ENCODE measurements at regions not wholly inside any gene's neighbourhood (a gene's known extent, or its start where the extent isn't known, plus 50 kb on each side); places are given as distances from the start of the nearest gene placed in this dataset.

- Histone ChIP-seq H3K36me3 (ENCODE audit: control insufficient read depth, insufficient read depth, low read length) (no peaks in the 10 kb centered on the region), H3K4me3 (ENCODE audit: low read depth, low read length) (no peak overlapping the region), H3K27me3 (ENCODE audit: control insufficient read depth, insufficient read depth, low read length) (no peaks in the 10 kb centered on the region)
- FAIRE-seq (no peak), DNase-seq (ENCODE audit: low read depth) (no peak)
- TF ChIP-seq, protein P1, sequence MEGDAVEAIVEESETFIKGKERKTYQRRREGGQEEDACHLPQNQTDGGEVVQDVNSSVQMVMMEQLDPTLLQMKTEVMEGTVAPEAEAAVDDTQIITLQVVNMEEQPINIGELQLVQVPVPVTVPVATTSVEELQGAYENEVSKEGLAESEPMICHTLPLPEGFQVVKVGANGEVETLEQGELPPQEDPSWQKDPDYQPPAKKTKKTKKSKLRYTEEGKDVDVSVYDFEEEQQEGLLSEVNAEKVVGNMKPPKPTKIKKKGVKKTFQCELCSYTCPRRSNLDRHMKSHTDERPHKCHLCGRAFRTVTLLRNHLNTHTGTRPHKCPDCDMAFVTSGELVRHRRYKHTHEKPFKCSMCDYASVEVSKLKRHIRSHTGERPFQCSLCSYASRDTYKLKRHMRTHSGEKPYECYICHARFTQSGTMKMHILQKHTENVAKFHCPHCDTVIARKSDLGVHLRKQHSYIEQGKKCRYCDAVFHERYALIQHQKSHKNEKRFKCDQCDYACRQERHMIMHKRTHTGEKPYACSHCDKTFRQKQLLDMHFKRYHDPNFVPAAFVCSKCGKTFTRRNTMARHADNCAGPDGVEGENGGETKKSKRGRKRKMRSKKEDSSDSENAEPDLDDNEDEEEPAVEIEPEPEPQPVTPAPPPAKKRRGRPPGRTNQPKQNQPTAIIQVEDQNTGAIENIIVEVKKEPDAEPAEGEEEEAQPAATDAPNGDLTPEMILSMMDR (IDR thresholded peaks at IDR 0.05; ENCODE audit: insufficient read depth, low read length, severe bottlenecking), result no peak
These were observed 1245.7 kb downstream of the BRD1 start for GRCh38 chr22:48581796-48582469.

DNA sequence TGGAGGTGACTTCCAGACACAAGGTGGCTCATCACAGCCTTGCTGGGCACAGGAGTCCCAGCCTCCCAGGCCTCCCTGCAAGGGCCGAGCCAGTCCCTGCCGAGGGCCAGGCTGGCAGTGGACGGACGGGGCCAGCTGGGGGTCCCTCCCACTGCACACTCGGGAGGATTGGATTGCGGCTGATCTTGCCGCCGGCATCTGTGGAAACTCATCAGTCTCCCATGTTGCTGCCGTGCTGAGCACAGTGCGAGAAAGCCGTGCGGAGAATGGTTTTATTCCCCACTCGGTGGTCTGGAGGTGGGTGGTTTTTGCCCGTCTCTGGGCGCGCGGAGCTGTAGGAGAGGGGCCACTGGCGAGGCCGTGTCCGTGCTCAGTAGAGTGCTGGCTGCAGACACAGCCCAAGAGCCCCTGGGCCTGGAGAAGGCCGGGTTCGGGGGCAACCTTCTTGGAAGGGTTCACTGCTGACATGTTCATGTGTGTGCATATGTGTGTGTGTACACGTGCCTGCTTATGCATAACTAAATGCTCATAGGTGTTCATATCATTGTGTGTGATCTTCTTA is 1246.4 kb downstream of the BRD1 start:
- Histone ChIP-seq H3K36me3 (ENCODE audit: control insufficient read depth, insufficient read depth, low read length) (no peaks in the 10 kb centered on the region), H3K27me3 (ENCODE audit: control insufficient read depth, insufficient read depth, low read length) (peaks cover 2% of the 10 kb centered on the region), H3K4me3 (ENCODE audit: low read depth, low read length) (no peak overlapping the region)
- DNase-seq (ENCODE audit: low read depth) (no peak), FAIRE-seq (no peak)
- TF ChIP-seq, protein P1 (IDR thresholded peaks at IDR 0.05; ENCODE audit: insufficient read depth, low read length, severe bottlenecking), result no peak

GRCh38 chr22:48580481-48580970 is 1247.1 kb downstream of the BRD1 start:
- FAIRE-seq (no peak), DNase-seq (ENCODE audit: low read depth) (no peak)
- Histone ChIP-seq H3K4me3 (ENCODE audit: low read depth, low read length) (no peak overlapping the region), H3K36me3 (ENCODE audit: control insufficient read depth, insufficient read depth, low read length) (no peaks in the 10 kb centered on the region), H3K27me3 (ENCODE audit: control insufficient read depth, insufficient read depth, low read length) (peaks cover 2% of the 10 kb centered on the region)
- TF ChIP-seq, protein P1 (IDR thresholded peaks at IDR 0.05; ENCODE audit: insufficient read depth, low read length, severe bottlenecking), result no peak

DNA sequence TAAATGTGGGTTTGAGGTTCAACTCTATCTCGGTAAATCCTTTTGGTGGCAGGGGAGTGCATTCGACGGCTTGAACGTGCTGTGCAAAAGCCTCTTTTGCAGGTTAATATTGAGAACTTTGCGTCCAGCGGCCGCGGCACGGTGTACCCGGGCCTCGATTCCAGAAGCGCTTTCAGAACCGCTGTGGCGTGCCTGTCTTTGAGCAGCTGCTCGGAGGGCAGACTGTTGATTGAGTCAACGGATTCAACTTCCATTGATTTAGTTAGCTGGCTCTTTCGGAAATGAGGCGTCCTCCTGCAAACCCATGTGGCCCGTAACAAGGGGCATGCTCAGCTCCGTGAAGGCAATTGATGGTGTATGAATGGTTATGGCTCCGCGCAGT is 1247.8 kb downstream of the BRD1 start:
- H3K36me3 ChIP-seq (ENCODE audit: control insufficient read depth, insufficient read depth, low read length), result no peaks in the 10 kb centered on the region
- FAIRE-seq (no peak), DNase-seq (ENCODE audit: low read depth) (no peak)
- H3K27me3 ChIP-seq (ENCODE audit: control insufficient read depth, insufficient read depth, low read length), result peaks cover 2% of the 10 kb centered on the region
- no peak overlapping the region for H3K4me3 ChIP-seq (ENCODE audit: low read depth, low read length)
- TF ChIP-seq, protein P1 (IDR thresholded peaks at IDR 0.05; ENCODE audit: insufficient read depth, low read length, severe bottlenecking), result no peak

DNA sequence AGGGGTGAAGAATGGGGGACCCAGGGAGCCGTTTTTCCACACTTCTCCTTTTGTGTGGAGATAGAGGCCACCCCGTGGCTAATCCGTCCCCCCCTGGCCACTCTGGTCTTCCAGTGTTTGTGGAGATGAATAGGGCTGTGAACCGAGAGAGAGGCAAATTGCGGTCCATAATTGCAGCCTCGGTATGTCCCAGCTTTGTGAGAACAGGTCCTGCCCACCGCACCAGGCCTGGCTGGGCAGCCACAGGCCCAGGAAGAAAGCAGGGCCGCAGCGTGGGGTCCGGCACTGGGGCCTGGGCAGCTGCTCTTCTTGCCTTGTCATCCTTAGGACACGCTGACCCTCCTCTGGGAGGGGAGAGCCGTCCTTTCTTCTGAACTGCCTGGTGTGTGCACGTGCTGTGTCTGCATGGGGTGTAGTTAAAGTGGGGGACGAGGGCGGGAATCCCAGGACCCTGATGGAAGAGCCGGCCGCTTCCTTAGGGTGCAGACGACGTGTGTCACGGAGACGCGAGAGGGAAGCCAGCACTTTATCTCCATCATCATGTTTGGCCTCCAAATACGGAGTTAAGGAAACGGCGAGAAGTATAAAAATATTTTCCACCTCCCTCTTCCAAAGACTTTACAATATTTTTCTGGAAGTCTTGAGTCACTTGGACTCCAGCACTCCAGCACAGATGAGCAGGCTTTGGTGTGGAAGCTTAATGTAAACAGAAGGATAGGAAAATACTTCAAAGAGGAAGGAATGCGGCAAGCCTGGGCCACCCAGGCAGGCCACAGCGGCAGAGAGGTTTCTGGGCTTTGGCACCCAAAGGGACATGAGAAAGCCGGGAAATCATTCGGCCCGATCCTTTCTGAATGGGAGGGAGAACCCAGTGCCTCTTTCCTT is 1248.4 kb downstream of the BRD1 start:
- H3K27me3 ChIP-seq (ENCODE audit: control insufficient read depth, insufficient read depth, low read length), result peaks cover 2% of the 10 kb centered on the region
- DNase-seq (ENCODE audit: low read depth) (no peak), FAIRE-seq (no peak)
- TF ChIP-seq, protein P1 (IDR thresholded peaks at IDR 0.05; ENCODE audit: insufficient read depth, low read length, severe bottlenecking), result no peak
- H3K36me3 ChIP-seq (ENCODE audit: control insufficient read depth, insufficient read depth, low read length), result no peaks in the 10 kb centered on the region
- no peak overlapping the region for H3K4me3 ChIP-seq (ENCODE audit: low read depth, low read length)

All from bronchial epithelial cell (primary cell).